HEK293T (cell line): ENCODE measurements at regions not wholly inside any gene's neighbourhood (a gene's known extent, or its start where the extent isn't known, plus 50 kb on each side); places are given as distances from the start of the nearest gene placed in this dataset.

Experiments
- BHLHE40 ChIP-seq: fragments of 450-650 bp; IDR thresholded peaks from 2 replicates; pipeline ENCODE4 v1.6.1; 2016; ENCODE audit warnings: mild to moderate bottlenecking, moderate library complexity, borderline replicate concordance
- FOXK2 ChIP-seq: fragments of 450-650 bp; IDR thresholded peaks from 2 replicates; pipeline ENCODE4 v1.6.1; 2016; ENCODE audit warnings: mild to moderate bottlenecking
- HDGF ChIP-seq: fragments of 450-650 bp; IDR thresholded peaks from 2 replicates; pipeline ENCODE4 v1.6.1; 2017; ENCODE audit warnings: antibody characterized with exemption, borderline replicate concordance
- L3MBTL2 ChIP-seq: fragments of 450-650 bp; conservative IDR thresholded peaks from 2 replicates; pipeline ENCODE4 v1.6.1; 2016; ENCODE audit warnings: mild to moderate bottlenecking
- LEF1 ChIP-seq: fragments of 450-650 bp; IDR thresholded peaks from 2 replicates; pipeline ENCODE4 v1.6.1; 2017; ENCODE audit warnings: mild to moderate bottlenecking, borderline replicate concordance
- NFRKB ChIP-seq: fragments of 450-650 bp; IDR thresholded peaks from 2 replicates; pipeline ENCODE4 v1.6.1; 2016; ENCODE audit warnings: mild to moderate bottlenecking, moderate library complexity
- SP1 ChIP-seq: fragments of 450-650 bp; IDR thresholded peaks from 2 replicates; pipeline ENCODE4 v1.6.1; 2017
- SUZ12 ChIP-seq: fragments of 450-650 bp; IDR thresholded peaks from 2 replicates; pipeline ENCODE4 v1.6.1; 2016; ENCODE audit warnings: mild to moderate bottlenecking
- TARDBP ChIP-seq: fragments of 450-650 bp; IDR thresholded peaks from 2 replicates; pipeline ENCODE4 v1.6.1; 2016
- TF ChIP-seq, protein P1 (sequence below): fragments of 450-650 bp; IDR thresholded peaks from 2 replicates; pipeline ENCODE4 v1.6.1; 2016

DNA sequence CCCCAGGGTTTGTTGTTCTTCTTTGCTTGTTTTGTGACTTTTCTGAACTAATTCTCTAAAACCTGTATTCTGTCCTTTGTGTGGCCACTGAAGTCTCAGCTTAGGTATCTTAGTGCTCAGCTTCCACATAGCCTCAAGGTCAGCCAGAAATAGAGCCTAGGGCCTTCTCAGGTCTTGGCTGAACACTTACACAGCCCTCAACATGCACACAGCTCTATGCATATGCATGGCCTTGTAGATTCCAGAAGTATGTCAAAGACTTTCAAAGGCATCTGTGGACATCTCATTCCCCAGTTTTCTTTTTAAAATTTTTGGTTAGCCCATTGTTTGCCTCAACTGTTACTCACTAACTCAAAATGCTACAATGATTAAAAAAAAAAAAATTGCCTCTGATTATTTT is 99.9 kb upstream of the GRIA1 start:
- no peak for TF ChIP-seq HDGF
- TF ChIP-seq FOXK2, result no peak
- TF ChIP-seq BHLHE40, result no peak
- no peak for TF ChIP-seq SP1
- no peak for TF ChIP-seq TARDBP
- TF ChIP-seq, protein P1, sequence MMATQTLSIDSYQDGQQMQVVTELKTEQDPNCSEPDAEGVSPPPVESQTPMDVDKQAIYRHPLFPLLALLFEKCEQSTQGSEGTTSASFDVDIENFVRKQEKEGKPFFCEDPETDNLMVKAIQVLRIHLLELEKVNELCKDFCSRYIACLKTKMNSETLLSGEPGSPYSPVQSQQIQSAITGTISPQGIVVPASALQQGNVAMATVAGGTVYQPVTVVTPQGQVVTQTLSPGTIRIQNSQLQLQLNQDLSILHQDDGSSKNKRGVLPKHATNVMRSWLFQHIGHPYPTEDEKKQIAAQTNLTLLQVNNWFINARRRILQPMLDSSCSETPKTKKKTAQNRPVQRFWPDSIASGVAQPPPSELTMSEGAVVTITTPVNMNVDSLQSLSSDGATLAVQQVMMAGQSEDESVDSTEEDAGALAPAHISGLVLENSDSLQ, result no peak
- no peak for TF ChIP-seq SUZ12
- TF ChIP-seq LEF1, result no peak
- no peak for TF ChIP-seq L3MBTL2
- no peak for TF ChIP-seq NFRKB
